Activated B cell treated with CpG ODN at 0.5 μM for 24 hours (primary cell): ENCODE measurements at regions not wholly inside any gene's neighbourhood (a gene's known extent, or its start where the extent isn't known, plus 50 kb on each side); places are given as distances from the start of the nearest gene placed in this dataset.
A peak's percentile ranks its signal among the peaks of the same experiment; 100 is the strongest.

ENCODE experiments used
- ATAC-seq: fragments of 200-7000 bp; cut with Tn5 transposase; one replicate; pipeline ENCODE4 v1.10.0; 2021; ENCODE audit warnings: low read depth, mild to moderate bottlenecking, moderate library complexity
- CTCF ChIA-PET: fragments of 350-600 bp; sonication (Branson Sonifier 250); formaldehyde crosslinking; loops from one replicate; lab custom pipeline; 2021; ENCODE audit warnings: antibody characterized with exemption; lab: Charles Lee
- POLR2A ChIA-PET: fragments of 350-600 bp; sonication (Branson Sonifier 250); formaldehyde crosslinking; loops from one replicate; lab custom pipeline; 2021; ENCODE audit warnings: antibody characterized with exemption; lab: Charles Lee
- DNase-seq: peaks from one replicate; pipeline ENCODE4 v3.0.0; 2022
- H3K27ac Mint-ChIP-seq: one replicate; pipeline ENCODE4 v1.8.0; 2020; ENCODE audit warnings: mixed read lengths
- H3K27me3 Mint-ChIP-seq: one replicate; pipeline ENCODE4 v1.8.0; 2021; ENCODE audit warnings: mixed read lengths
- H3K36me3 Mint-ChIP-seq: one replicate; pipeline ENCODE4 v1.8.0; 2021; ENCODE audit warnings: low read depth, mixed read lengths
- H3K4me1 Mint-ChIP-seq: one replicate; pipeline ENCODE4 v1.8.0; 2021; ENCODE audit warnings: mixed read lengths
- H3K4me3 Mint-ChIP-seq: one replicate; pipeline ENCODE4 v1.8.0; 2020; ENCODE audit warnings: mild to moderate bottlenecking, mixed read lengths
- H3K9me3 Mint-ChIP-seq: one replicate; pipeline ENCODE4 v1.8.0; 2020; ENCODE audit warnings: mixed read lengths
- intact Hi-C: fragments of 100-400 bp; cut with micrococcal nuclease; formaldehyde crosslinking; loops from one replicate; pipeline ENCODE4 v1.15.1; 2024
- TF ChIP-seq, protein P1 (sequence below): fragments of 200-600 bp; IDR thresholded peaks from one replicate; pipeline ENCODE4 v1.8.0; 2022; ENCODE audit warnings: antibody characterized with exemption, mild to moderate bottlenecking

DNA sequence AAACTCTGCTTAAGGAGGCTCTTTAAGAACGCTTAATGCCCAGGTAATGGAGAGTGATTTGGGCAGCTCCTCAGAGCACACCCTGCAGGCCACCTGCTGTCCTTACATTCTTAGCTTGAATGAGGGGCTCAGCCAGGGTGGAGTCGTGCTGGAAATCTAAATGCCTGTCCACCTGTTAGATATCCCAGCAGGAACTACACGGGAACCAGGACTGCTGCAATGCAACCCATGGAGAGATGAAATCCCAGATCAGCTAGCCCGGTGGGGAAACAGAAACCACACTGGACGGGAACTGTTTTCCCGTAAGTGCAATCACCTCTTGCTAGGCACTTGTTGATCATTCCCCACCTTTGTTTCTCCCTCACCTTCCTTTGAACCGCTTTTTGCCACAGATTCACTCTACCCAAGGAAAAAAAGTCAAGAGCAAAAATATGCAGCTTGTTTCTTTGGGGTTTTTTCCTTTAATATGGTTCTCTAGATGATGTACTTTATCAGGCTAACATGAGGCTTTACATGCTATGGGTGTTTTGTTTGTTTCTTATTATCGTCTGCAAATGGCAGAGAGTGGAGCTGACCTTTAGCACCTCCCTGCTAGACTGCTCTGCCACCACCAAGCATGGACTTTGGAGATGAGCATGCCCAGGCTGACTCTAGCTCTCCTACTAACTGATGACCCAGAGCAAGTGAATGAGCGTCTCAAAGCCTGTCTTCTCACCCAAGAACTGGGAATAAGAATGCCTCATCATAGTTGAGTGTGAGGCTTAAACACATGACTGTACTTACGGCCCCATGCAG lies 125.9 kb upstream of the TNFAIP3 start:
- ATAC-seq (no peak), DNase-seq (no peak)
- Mint-ChIP-seq H3K4me3 (no peak overlapping the region), H3K4me1 (peaks cover 36% of the 10 kb centered on the region), H3K9me3 (no peaks in the 10 kb centered on the region), H3K27me3 (no peaks in the 10 kb centered on the region), H3K36me3 (no peaks in the 10 kb centered on the region), H3K27ac (no peak overlapping the region)
- ChIA-PET CTCF (interaction anchor here (1.4 kb wide), 1 partner anchor 33 kb away, joined by 3 read pairs; no protein-coding TSS in a partner anchor), POLR2A (no interaction called here)
- TF ChIP-seq, protein P1, sequence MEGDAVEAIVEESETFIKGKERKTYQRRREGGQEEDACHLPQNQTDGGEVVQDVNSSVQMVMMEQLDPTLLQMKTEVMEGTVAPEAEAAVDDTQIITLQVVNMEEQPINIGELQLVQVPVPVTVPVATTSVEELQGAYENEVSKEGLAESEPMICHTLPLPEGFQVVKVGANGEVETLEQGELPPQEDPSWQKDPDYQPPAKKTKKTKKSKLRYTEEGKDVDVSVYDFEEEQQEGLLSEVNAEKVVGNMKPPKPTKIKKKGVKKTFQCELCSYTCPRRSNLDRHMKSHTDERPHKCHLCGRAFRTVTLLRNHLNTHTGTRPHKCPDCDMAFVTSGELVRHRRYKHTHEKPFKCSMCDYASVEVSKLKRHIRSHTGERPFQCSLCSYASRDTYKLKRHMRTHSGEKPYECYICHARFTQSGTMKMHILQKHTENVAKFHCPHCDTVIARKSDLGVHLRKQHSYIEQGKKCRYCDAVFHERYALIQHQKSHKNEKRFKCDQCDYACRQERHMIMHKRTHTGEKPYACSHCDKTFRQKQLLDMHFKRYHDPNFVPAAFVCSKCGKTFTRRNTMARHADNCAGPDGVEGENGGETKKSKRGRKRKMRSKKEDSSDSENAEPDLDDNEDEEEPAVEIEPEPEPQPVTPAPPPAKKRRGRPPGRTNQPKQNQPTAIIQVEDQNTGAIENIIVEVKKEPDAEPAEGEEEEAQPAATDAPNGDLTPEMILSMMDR: no peak
- intact Hi-C loops: no loop called here

DNA sequence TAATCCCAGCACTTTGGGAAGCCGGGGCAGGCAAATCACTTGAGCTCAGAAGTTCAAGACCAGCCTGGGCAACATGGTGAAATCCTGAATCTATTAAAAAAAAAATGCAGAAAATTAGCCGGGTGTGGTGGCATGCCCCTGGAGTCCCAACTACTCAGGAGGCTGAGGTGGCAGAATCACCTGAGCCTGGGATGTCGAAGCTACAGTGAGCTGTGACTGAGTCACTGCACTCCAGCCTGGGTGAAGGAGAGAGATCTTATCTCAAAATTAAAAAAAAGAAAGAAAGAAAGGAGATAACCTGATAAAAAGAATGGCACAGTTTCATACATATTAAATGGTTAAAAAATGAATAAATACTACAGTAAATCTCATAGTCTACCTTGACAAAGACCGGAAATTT lies 123.6 kb upstream of the TNFAIP3 start:
- no peaks in the 10 kb centered on the region for H3K9me3 Mint-ChIP-seq
- H3K27ac Mint-ChIP-seq: peak overlapping the region; percentile 46
- ChIA-PET CTCF (no interaction called here), POLR2A (interaction anchor here (0.7 kb wide), 1 partner anchor 51 kb away, joined by 8 read pairs; no protein-coding TSS in a partner anchor)
- H3K36me3 Mint-ChIP-seq: no peaks in the 10 kb centered on the region
- intact Hi-C loops: no loop called here
- no peak for ATAC-seq
- DNase-seq: no peak
- H3K4me3 Mint-ChIP-seq: no peak overlapping the region
- TF ChIP-seq, protein P1: no peak
- no peaks in the 10 kb centered on the region for H3K27me3 Mint-ChIP-seq
- H3K4me1 Mint-ChIP-seq: peaks cover 34% of the 10 kb centered on the region

DNA sequence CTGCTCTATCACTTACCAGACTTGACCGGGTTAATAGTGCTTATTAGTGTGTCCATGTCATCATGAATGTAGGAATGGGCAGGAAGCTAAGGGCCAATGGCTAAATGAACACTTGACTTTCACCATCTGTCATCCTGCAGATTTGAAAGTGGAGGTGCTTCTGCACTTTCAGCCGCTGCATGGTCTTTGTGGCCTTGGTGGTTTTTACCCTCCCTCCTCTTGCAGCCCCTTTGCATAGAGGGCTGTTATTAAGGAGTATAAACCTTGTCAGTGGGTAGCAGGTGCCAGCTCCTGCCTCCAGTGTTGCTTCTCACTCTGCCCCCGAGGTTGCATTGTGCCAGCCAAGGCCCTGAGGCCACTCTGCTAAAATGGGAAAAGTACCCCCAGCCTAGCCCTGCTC lies 122.2 kb upstream of the TNFAIP3 start:
- CTCF ChIA-PET: interaction anchor here (1.3 to 1.6 kb wide), 2 partner anchors 38 to 125 kb away, joined by 3 read pairs; no protein-coding TSS in a partner anchor
- no peaks in the 10 kb centered on the region for H3K27me3 Mint-ChIP-seq
- DNase-seq (no peak), ATAC-seq (no peak)
- H3K27ac Mint-ChIP-seq: no peak overlapping the region
- TF ChIP-seq, protein P1: no peak
- intact Hi-C loops: loop anchor here (5.0 kb wide), 1 partner anchor 33 kb away; no protein-coding TSS in a partner anchor
- H3K4me1 Mint-ChIP-seq: peaks cover 36% of the 10 kb centered on the region
- H3K9me3 Mint-ChIP-seq: no peaks in the 10 kb centered on the region
- H3K4me3 Mint-ChIP-seq: no peak overlapping the region
- POLR2A ChIA-PET: no interaction called here
- no peaks in the 10 kb centered on the region for H3K36me3 Mint-ChIP-seq

DNA sequence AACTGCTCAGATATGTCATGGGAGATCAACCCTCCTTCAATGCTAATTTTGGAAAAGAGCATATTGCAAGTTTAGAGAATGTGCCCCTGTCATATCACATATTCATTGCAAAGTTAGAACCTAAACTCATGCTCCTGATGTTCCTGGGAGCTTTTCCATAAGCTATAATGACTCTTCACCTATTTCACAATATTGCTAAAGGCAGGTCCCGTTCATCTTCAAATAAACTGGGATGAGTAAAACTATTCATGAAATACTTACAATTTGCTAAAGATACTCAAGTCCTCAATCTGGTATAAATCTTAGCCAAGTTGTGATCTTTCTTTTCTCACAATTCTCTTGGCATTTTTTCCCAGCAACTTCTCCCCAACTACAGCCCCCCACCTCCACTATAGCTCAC lies 121.7 kb upstream of the TNFAIP3 start:
- no peak overlapping the region for H3K27ac Mint-ChIP-seq
- DNase-seq (no peak), ATAC-seq (no peak)
- ChIA-PET CTCF (interaction anchor here (1.3 to 1.6 kb wide), 2 partner anchors 39 to 124 kb away, joined by 3 read pairs; no protein-coding TSS in a partner anchor), POLR2A (interaction anchor here (0.6 kb wide), 1 partner anchor 737 kb away, joined by 7 read pairs; no protein-coding TSS in a partner anchor)
- no peak overlapping the region for H3K4me3 Mint-ChIP-seq
- TF ChIP-seq, protein P1: no peak
- no peaks in the 10 kb centered on the region for H3K36me3 Mint-ChIP-seq
- H3K9me3 Mint-ChIP-seq: no peaks in the 10 kb centered on the region
- no peaks in the 10 kb centered on the region for H3K27me3 Mint-ChIP-seq
- H3K4me1 Mint-ChIP-seq: peaks cover 36% of the 10 kb centered on the region
- intact Hi-C loops: loop anchor here (5.0 kb wide), 1 partner anchor 33 kb away; no protein-coding TSS in a partner anchor

DNA sequence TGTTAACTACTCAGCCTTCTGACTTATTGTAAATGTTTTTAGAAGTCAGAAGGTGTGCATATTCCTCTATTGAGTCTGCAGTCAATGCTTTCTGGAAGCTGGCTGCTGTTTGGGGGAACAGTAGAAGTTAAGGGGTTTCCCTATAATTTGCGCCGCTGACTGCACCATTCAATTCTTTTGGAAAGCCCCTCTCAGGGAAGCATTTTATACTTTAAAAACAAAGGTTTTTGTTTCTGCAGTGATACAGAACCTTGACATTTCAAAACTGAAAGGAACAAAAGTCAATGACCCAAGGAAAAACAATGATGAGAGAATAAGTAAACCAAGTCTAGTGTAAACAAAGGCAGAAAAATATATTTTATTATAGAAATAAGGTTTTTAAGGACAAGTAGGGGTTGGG lies 120.8 kb upstream of the TNFAIP3 start:
- Mint-ChIP-seq H3K4me3 (peak overlapping the region; percentile 5), H3K27me3 (no peaks in the 10 kb centered on the region), H3K9me3 (no peaks in the 10 kb centered on the region), H3K36me3 (no peaks in the 10 kb centered on the region), H3K4me1 (peaks cover 36% of the 10 kb centered on the region), H3K27ac (peak overlapping the region; percentile 59)
- ATAC-seq (peak; percentile 42), DNase-seq (no peak)
- CTCF ChIA-PET: interaction anchor here (1.4 to 1.6 kb wide), 2 partner anchors 40 to 120 kb away, joined by 3 read pairs; partner anchors contain the start of gene TNFAIP3
- TF ChIP-seq, protein P1: no peak
- intact Hi-C loops: loop anchor here (1.0 to 5.0 kb wide), 2 partner anchors 8 to 34 kb away; no protein-coding TSS in a partner anchor
- POLR2A ChIA-PET: interaction anchor here (0.6 to 1.2 kb wide), 2 partner anchors 120 to 736 kb away, joined by 4 to 7 read pairs; partner anchors contain the start of gene TNFAIP3
